COLO668 (cell line): ENCODE measurements at regions not wholly inside any gene's neighbourhood (a gene's known extent, or its start where the extent isn't known, plus 50 kb on each side); places are given as distances from the start of the nearest gene placed in this dataset.

Source experiments
- DNase-seq: peaks from one replicate; lab custom pipeline; 2025; ENCODE audit not compliant: unreplicated experiment; lab: John Stamatoyannopoulos, UW

- DNase-seq = no peak
These were observed 163.4 kb upstream of the MAP1B start for GRCh38 chr5:71943874-71944273.

DNA sequence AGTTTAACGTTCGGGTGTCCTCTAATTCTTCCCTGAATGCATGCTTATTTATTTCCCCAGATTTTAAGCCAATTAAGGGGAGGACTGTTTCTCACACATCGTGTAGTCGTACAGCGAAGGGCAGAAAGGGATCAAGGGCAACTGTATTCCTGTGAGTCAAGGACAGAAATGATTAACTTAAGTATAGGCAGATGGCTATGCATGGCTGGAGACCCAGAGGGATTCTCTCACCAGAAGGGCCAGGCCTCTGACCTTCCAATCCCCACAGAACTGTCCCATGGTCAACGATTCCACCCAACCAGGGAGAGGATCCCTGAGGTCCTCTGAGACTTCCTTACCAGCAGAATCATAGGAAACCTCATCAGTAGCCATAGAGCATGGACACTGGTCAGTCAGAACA, 161.8 kb upstream of the MAP1B start:
- no peak for DNase-seq

DNA sequence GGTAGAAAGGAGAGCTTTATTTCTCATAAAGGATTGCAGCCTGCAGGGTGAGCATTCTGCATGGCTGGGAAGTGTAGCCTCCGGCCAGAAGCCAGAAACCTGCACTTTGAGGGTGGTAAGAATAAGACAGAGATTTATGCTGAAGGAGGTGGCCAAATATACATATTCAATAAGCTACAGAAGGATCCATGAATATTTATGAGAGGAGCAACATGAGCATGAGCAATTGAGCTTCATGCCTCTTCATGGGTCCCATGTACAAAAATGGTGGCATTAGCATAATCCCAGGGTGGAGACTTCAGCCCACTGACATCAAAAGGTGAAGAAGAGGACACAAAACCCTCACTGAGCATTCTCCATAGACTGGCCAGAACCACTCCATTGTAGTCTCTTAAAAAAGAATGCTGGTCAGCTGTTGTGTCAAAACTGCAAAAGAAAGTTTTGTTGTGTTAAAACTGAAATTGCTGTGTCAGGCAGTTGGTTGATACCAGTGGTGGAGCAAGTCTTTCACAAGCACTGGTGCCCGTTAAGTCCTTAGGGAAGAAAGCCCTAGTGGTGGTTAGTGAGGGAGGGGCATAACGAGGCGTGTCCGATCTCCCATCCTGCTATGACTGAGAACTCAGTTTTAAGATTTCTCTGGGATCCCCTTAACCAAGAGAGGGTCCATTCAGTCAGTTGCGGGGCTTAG, 160.8 kb upstream of the MAP1B start:
- DNase-seq = no peak

DNA sequence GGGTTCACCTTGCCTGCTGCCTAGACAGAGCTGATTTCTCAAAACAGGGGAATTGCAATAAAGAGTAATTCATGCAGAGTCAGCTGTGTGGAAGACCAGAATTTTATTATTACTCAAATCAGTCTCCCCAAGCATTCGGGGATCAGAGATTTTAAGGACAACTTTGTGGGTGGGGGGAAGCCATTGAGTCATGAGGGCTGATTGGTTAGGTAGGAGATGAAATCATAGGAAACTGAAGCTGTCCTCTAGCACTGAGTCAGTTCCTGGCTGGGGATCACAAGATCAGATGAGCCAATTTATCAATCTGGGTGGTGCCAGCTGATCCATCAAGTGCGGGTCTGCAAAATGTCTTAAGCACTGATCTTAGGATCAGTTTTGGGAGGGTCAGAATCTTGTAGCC, 159.1 kb upstream of the MAP1B start:
- no peak for DNase-seq

- DNase-seq = no peak
These were observed 157.5 kb upstream of the MAP1B start for GRCh38 chr5:71949772-71950171.

DNA sequence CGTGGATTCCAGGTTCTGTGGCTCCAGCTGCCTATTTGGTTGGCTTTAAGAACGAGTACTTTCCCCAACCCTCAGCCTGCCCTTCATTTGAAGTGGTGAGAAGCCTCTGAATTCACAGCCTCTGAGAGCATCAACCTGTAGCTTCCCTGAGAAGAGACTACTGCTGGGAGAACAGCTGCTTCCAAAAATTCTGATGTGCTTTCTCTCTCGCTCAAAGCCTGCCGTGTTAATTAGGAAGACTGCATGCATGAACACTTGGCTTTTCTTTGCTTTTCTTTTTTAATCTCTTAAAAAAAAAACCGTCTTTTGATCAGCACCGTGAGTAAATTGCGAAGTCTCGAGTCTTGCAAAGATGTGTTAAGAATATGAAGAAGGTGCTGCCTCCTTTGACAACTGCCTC, 153.4 kb upstream of the MAP1B start:
- no peak for DNase-seq

DNA sequence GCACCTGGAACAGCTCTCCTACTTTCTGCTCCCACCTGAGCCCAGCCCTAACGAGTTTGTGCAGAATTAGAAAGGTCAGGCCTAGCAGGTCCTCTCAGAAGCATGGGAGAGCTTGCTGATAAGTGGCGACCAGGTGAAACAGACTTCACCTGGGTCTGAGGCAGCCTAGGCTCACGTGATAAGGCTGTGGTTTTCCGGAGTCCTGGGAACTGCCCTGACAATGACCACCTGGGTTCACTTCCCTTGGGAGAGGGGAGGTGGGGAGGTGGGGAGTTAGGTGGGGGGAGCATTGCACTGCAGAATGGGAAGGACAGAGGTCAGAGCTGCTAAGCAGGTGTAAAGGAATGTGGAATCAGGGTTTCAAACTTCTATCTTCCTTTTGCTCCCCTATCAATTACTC, 152.9 kb upstream of the MAP1B start:
- DNase-seq = no peak

GRCh38 chr5:71955723-71956122, 151.6 kb upstream of the MAP1B start:
- no peak for DNase-seq

GRCh38 chr5:71957292-71957898, 149.9 kb upstream of the MAP1B start:
- no peak for DNase-seq

GRCh38 chr5:71960195-71960594, 147.1 kb upstream of the MAP1B start:
- DNase-seq = no peak

DNA sequence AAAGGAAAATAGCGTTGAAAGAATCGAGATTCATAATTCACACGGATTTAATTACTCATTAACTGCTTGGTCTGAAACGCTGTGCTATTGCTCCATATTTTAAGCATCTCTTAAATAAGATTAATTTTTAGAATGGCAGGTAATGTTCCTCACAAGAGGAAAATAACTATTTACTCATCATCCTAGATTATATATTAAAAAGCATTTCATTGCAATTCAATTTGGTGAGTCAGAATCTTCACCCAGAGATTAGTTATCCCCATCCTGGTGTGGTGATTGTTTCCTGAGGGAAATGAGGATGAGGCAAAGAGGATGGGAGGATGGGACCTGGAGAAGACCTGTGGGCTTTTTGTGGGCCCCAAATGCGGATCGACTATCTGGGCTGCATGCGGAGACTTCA, 145.5 kb upstream of the MAP1B start:
- DNase-seq = no peak

DNA sequence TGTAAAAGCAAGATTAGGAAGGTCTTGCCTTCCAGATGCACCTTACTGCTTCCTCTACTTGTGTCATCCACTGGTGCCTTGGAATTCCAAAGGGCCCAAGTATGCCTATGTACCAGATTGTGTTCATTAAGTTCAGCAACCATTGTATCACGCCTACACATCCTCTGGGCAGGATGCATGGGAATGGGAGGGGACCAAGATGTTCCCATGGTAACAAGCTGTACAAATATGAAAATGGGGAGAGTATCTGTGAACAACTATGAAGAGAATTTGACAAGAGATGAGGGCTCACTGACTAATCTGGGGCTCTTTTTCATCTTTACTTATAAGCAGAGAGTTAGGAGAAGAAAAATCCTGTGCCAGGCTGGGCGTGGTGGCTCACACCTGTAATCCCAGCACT, 137.8 kb upstream of the MAP1B start:
- DNase-seq = no peak

GRCh38 chr5:71971862-71972261, 135.4 kb upstream of the MAP1B start:
- DNase-seq = no peak

DNA sequence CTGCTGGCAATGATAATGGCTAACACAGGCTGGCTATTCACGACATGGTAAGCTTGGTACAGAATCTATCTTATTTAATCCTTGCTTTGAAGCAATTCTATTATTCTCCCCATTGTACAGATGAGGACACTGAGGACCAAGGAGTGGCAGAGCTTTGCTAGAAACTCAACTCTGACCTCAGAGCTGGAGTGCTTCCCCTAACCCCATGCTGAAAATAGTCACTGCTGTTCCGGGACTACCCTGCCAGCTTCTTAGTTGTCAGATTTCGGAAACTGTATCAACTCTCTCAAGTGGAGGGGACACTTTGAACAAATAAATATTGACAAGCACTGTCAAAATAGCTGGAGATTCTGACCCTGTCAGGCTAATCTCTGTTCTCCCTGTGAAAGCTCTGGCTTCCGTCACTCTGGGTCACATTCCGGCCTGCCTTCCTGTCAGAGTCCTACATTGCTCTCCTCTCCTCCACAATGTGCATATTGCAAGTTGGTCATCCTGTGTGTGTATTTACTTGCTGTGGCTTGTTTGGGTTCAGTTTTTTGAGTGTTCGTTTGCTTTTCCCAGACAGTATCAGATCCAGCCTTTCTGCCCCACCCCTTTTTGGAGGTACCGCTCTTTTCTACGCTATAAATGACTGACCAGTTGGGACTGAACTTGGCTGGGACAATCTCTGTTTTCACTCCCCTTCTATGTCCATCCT, 134.3 kb upstream of the MAP1B start:
- DNase-seq = no peak

DNA sequence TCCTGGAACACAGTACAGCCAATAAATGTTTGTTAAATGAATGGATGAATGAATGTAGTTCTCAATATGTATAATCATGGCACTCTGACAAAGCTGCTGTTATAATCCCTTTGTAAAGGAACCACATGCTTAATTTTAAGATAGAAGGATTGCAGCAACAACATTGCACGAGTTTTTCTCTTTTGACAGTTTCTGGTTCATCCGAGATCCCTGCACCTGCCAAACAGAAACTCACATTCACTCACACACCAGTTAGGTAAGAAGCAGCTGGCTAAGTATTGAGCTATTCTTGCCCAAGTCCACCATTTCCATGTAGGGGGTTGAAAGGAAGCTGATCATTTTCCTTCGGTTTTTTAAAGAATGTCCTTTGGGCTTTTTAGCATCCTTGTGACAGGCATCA, 133.7 kb upstream of the MAP1B start:
- no peak for DNase-seq

- no peak for DNase-seq
These were observed 133.1 kb upstream of the MAP1B start for GRCh38 chr5:71974165-71974564.

DNA sequence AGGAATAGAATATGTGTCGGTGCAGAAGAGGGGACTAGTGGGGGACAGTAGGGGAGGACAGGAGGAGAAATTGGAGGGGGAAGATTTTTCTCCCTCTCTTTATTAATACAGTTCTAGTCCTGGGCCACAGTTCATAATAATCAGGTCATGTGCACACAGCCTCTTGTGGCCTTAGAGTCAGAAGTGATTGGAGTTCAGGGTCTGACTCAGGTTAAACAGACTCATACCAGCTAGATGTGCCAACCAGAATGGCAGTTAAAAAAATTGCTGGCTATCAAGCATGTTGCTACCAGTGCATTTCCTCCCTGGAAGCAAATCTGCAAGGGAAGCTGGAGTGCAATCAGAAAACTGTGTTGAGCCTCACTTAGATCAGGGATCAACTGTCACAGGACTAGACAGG, 132.7 kb upstream of the MAP1B start:
- no peak for DNase-seq

DNA sequence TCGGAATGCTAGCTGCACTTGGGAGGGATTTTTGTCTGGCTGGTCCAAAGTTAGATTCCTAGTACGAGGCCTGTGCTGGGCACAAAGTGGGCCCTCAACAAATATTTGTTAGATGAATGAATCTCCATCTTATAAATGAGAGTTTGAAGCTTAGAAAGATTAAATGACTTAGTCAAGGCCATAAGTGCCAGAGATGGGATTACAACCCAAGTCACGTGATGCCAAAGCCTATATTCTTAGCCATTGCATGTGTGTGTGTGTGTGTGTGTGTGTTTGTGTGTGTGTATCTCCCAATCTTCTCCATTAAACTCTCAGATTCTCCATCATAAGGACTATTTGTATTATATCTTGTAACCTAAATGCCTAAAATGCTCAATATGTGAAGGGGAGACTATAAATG, 130.8 kb upstream of the MAP1B start:
- no peak for DNase-seq

- DNase-seq = no peak
These were observed 130.0 kb upstream of the MAP1B start for GRCh38 chr5:71977311-71977710.

DNA sequence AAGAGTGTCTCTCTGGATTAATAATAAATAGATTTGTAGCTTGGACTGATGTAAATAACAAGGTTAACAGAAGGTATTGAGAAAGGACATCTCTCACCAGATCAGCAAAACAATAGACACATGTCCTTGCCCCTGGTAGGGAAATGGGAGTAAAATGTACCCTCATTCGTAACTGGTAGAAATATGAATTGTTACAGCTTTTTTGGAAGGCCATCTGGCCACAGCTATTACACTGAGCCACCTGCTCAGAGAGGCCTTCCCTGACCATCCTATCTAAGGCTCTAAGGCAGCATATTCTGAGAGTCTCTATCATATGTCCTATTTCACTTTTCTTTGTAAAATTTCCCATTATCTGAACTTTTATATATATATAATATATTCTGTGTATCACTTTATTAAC, 129.1 kb upstream of the MAP1B start:
- DNase-seq = no peak

GRCh38 chr5:71982717-71983395, 124.4 kb upstream of the MAP1B start:
- DNase-seq = no peak

DNA sequence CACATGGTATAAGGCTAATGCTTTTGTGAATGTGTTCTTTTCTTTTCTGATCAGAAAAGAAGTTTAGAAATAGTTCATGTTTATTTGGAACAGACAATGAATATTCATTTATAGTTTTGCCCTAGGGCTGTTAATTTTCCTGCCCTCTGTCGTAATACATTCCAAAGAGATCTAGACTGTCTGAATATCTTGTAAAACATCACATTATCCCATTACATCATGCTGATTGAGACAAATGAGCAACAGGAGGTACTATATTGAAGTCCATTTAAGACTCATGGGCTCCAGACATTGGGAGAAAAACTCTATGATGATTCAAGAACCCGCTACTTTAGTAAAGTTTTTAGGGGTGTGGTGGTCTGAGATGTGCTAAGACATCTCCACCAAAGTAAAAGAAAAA, 121.2 kb upstream of the MAP1B start:
- no peak for DNase-seq
